HCT116 (cell line): ENCODE measurements at regions not wholly inside any gene's neighbourhood (a gene's known extent, or its start where the extent isn't known, plus 50 kb on each side); places are given as distances from the start of the nearest gene placed in this dataset.

ENCODE experiments used
- ATAC-seq: fragments of 200-7000 bp; cut with Tn5 transposase; 2 replicates; pipeline ENCODE4 v1.9.1; 2020; ENCODE audit warnings: mild to moderate bottlenecking, moderate library complexity
- BruUV-seq: library from RNA; stranded (reverse); fragments of 400-500 nt; replicated peaks from 2 replicates; lab custom pipeline; 2021; lab: Mats Ljungman, UMichigan
- CTCF ChIA-PET: fragments of 300-600 bp; sonication (Branson Sonifier 250); formaldehyde crosslinking; loops from one replicate; lab custom pipeline; 2021; ENCODE audit warnings: antibody characterized with exemption; lab: Charles Lee
- POLR2A ChIA-PET: fragments of 300-600, 350-600 bp; sonication (Branson Sonifier 250); formaldehyde crosslinking; loops from one replicate; lab custom pipeline; 2021; ENCODE audit warnings: antibody characterized with exemption; lab: Charles Lee
- RAD21 ChIA-PET, 2 experiments: fragments of 300-600 bp; sonication (Branson Sonifier 250); formaldehyde crosslinking; loops; one replicate each; lab custom pipeline; 2023; ENCODE audit warnings: low total read pairs in 2 of 2; ENCODE audit not compliant: uncharacterized antibody in 2 of 2, unreplicated experiment in 2 of 2, low non-redundant PET in 1 of 2; lab: Charles Lee
- DNase-seq: peaks from one replicate; pipeline ENCODE4 v3.0.0-alpha.2; 2010; ENCODE audit warnings: low read depth, low spot score
- H2AFZ ChIP-seq: fragments of 200-600 bp; shearing (Covaris generic), sonication (generic); 2 replicates; pipeline ENCODE4 v1.6.1; 2017; ENCODE audit warnings: low read depth, mixed run types, mixed read lengths, antibody characterized with exemption, low read length; ENCODE audit not compliant: poor library complexity, severe bottlenecking
- H3K27ac ChIP-seq: 2 replicates; pipeline ENCODE4 v1.5.1; 2012; ENCODE audit warnings: low read depth, low read length
- H3K27me3 ChIP-seq: fragments of 200-600 bp; sonication (generic); 2 replicates; pipeline ENCODE4 v1.6.1; 2016; ENCODE audit warnings: mixed run types, low read length, mixed read lengths; ENCODE audit not compliant: insufficient read depth
- H3K36me3 ChIP-seq, 2 experiments: fragments of 200-500 bp in 1 of 2; fragments of 200-600 bp in 1 of 2; sonication (Bioruptor generic) in 1 of 2; sonication (generic) in 1 of 2; 2 replicates each; pipeline versions ENCODE4 v1.5.1 to v1.6.1; 2014 to 2016; ENCODE audit warnings: low read length in 2 of 2, inconsistent platforms in 1 of 2, mixed read lengths in 1 of 2, mixed run types in 1 of 2; ENCODE audit not compliant: insufficient read depth in 2 of 2, control insufficient read depth in 1 of 2
- H3K4me1 ChIP-seq, 2 experiments: fragments of 200-600 bp in 1 of 2; sonication (generic) in 1 of 2; 2 replicates each; pipeline versions ENCODE4 v1.5.1 to v1.6.1; 2012 to 2017; ENCODE audit warnings: low read length in 2 of 2, inconsistent platforms in 1 of 2, mild to moderate bottlenecking in 1 of 2, mixed read lengths in 1 of 2, mixed run types in 1 of 2, moderate library complexity in 1 of 2; ENCODE audit not compliant: insufficient read depth in 2 of 2, control insufficient read depth in 1 of 2
- H3K4me2 ChIP-seq: fragments of 200-600 bp; sonication (generic); 2 replicates; pipeline ENCODE4 v1.6.1; 2017; ENCODE audit warnings: mixed run types, low read length, mixed read lengths
- H3K4me3 ChIP-seq, 2 experiments: fragments of 200-600 bp in 1 of 2; sonication (generic) in 1 of 2; replicated peaks in 1 of 2; 2 replicates each; pipeline ENCODE4 v1.5.1; 2011 to 2016; ENCODE audit warnings: low read length in 2 of 2, control low read depth in 1 of 2, low read depth in 1 of 2, mild to moderate bottlenecking in 1 of 2, mixed read lengths in 1 of 2, mixed run types in 1 of 2
- H3K79me2 ChIP-seq: fragments of 200-600 bp; sonication (generic); 2 replicates; pipeline ENCODE4 v1.6.1; 2017; ENCODE audit warnings: mild to moderate bottlenecking, mixed run types, low read length, moderate library complexity, mixed read lengths; ENCODE audit not compliant: insufficient read depth
- H3K9ac ChIP-seq: fragments of 200-600 bp; sonication (generic); 2 replicates; pipeline ENCODE4 v1.6.1; 2016; ENCODE audit warnings: low read length, mixed read lengths
- H3K9me2 ChIP-seq: fragments of 200-600 bp; sonication (generic), shearing (Covaris generic); 2 replicates; pipeline ENCODE4 v1.6.1; 2017; ENCODE audit warnings: mixed run types, mild to moderate bottlenecking, moderate library complexity; ENCODE audit not compliant: insufficient read depth
- H3K9me3 ChIP-seq, 2 experiments: fragments of 200-500 bp in 1 of 2; fragments of 200-600 bp in 1 of 2; sonication (Bioruptor generic) in 1 of 2; sonication (generic) in 1 of 2; 2 replicates each; pipeline ENCODE4 v1.6.1; 2014 to 2017; ENCODE audit warnings: low read length in 2 of 2, mixed read lengths in 2 of 2, inconsistent platforms in 1 of 2, low read depth in 1 of 2, mild to moderate bottlenecking in 1 of 2, mixed run types in 1 of 2, moderate library complexity in 1 of 2; ENCODE audit not compliant: control insufficient read depth in 1 of 2, insufficient read depth in 1 of 2
- H4K20me1 ChIP-seq: fragments of 200-600 bp; sonication (generic), shearing (Covaris generic); 2 replicates; pipeline ENCODE4 v1.6.1; 2017; ENCODE audit warnings: mixed run types, mild to moderate bottlenecking, moderate library complexity; ENCODE audit not compliant: insufficient read depth
- ATF3 ChIP-seq: IDR thresholded peaks from 2 replicates; pipeline ENCODE4 v1.6.1; 2012
- ELF1 ChIP-seq: IDR thresholded peaks from 2 replicates; pipeline ENCODE4 v1.6.1; 2012; ENCODE audit warnings: low read depth, borderline replicate concordance
- EZH2phosphoT487 ChIP-seq: fragments of 200-600 bp; IDR thresholded peaks from 2 replicates; pipeline ENCODE4 v1.6.1; 2018; ENCODE audit warnings: antibody characterized with exemption, borderline replicate concordance
- SP1 ChIP-seq: IDR thresholded peaks from 2 replicates; pipeline ENCODE4 v1.6.1; 2012; ENCODE audit warnings: low read depth
- ZBTB33 ChIP-seq: IDR thresholded peaks from 2 replicates; pipeline ENCODE4 v1.6.1; 2011; ENCODE audit warnings: mild to moderate bottlenecking, low read length, moderate library complexity; ENCODE audit not compliant: insufficient replicate concordance; ENCODE audit errors: extremely low read depth
- ZFX ChIP-seq: fragments of 450-650 bp; IDR thresholded peaks from 2 replicates; pipeline ENCODE4 v1.6.1; 2017
- intact Hi-C: fragments of 100-400 bp; cut with micrococcal nuclease; formaldehyde crosslinking; loops from 2 replicates; pipeline ENCODE4 v1.10.0; 2022

GRCh38 chr2:19747310-19748072 lies 154.3 kb downstream of the TTC32 start:
- Histone ChIP-seq H3K4me1 (peaks cover 0 to 5% of the 10 kb centered on the region in 2 experiments; a peak in 1 of 4 replicates), H3K4me3 (no peak overlapping the region), H3K27me3 (peaks cover 2% of the 10 kb centered on the region; the same call in 1 of the 2 replicates), H3K27ac (no peak overlapping the region), H3K4me2 (no peak overlapping the region), H2AFZ (no peak overlapping the region), H3K9me3 (no peaks in the 10 kb centered on the region), H3K9me2 (no peaks in the 10 kb centered on the region), H3K9ac (no peak overlapping the region), H3K36me3 (no peaks in the 10 kb centered on the region), H3K79me2 (no peaks in the 10 kb centered on the region), H4K20me1 (no peaks in the 10 kb centered on the region)
- DNase-seq, result no peak
- intact Hi-C loops, result loop anchor here (10.0 kb wide), 1 partner anchor 1003 kb away; no protein-coding TSS in a partner anchor
- BruUV-seq, result no TSS peak
- peak; percentile 4; the same call in 1 of the 2 replicates for ATAC-seq
- CTCF ChIA-PET, result interaction anchor here (0.9 to 2.0 kb wide), 2 partner anchors 9 to 378 kb away, joined by 3 to 22 read pairs; no protein-coding TSS in a partner anchor
- RAD21 ChIA-PET, result no interaction called here
- POLR2A ChIA-PET, result no interaction called here
- no peak for TF ChIP-seq ZBTB33
- no peak for TF ChIP-seq SP1
- TF ChIP-seq ZFX, result no peak
- no peak for TF ChIP-seq ELF1
- no peak for TF ChIP-seq EZH2phosphoT487
- no peak for TF ChIP-seq ATF3
